IMR-90 (cell line): ENCODE measurements at regions not wholly inside any gene's neighbourhood (a gene's known extent, or its start where the extent isn't known, plus 50 kb on each side); places are given as distances from the start of the nearest gene placed in this dataset.

Experiments used
- ATAC-seq: fragments of 200-7000 bp; cut with Tn5 transposase; 2 replicates; pipeline ENCODE4 v1.9.1; 2020; ENCODE audit warnings: low read depth, mild to moderate bottlenecking, moderate library complexity
- BruUV-seq: library from RNA; stranded (reverse); fragments of 400-500 nt; replicated peaks from 2 replicates; lab custom pipeline; 2021; lab: Mats Ljungman, UMichigan
- CTCF ChIA-PET: fragments of 300-600 bp; formaldehyde crosslinking; extraction: SDS; loops from one replicate; lab custom pipeline; 2021; ENCODE audit warnings: antibody characterized with exemption; lab: Yijun Ruan, JAX
- POLR2A ChIA-PET: fragments of 300-600 bp; sonication (Branson Sonifier 250); formaldehyde crosslinking; loops from one replicate; lab custom pipeline; 2022; ENCODE audit warnings: antibody characterized with exemption; ENCODE audit not compliant: unreplicated experiment; lab: Charles Lee
- DNase-seq: peaks from one replicate; pipeline ENCODE4 v3.0.0; 2013
- H2AFZ ChIP-seq: replicated peaks from 2 replicates; pipeline ENCODE3; 2013; ENCODE audit warnings: low read length, mild to moderate bottlenecking; ENCODE audit not compliant: poor library complexity
- H2AK5ac ChIP-seq: 2 replicates; pipeline ENCODE4 v1.6.1; 2013; ENCODE audit warnings: low read depth, low read length, inconsistent platforms
- H2AK9ac ChIP-seq: replicated peaks from 2 replicates; pipeline ENCODE3; 2013; ENCODE audit warnings: mild to moderate bottlenecking, low read depth, low read length, moderate library complexity; ENCODE audit not compliant: poor library complexity
- H2BK120ac ChIP-seq: 2 replicates; pipeline ENCODE4 v1.6.1; 2013; ENCODE audit warnings: low read depth, low read length, inconsistent platforms
- H2BK15ac ChIP-seq: 3 replicates; pipeline ENCODE4 v1.6.1; 2013; ENCODE audit warnings: low read depth, low read length, inconsistent platforms
- H2BK20ac ChIP-seq: 2 replicates; pipeline ENCODE4 v1.6.1; 2013; ENCODE audit warnings: low read depth, mild to moderate bottlenecking, inconsistent platforms, low read length, moderate library complexity
- H2BK5ac ChIP-seq: 2 replicates; pipeline ENCODE4 v1.6.1; 2013; ENCODE audit warnings: mild to moderate bottlenecking, low read depth, low read length, inconsistent platforms; ENCODE audit not compliant: poor library complexity, severe bottlenecking
- H3K14ac ChIP-seq: replicated peaks from 2 replicates; pipeline ENCODE4 v1.6.1; 2013; ENCODE audit warnings: low read depth, low read length, inconsistent platforms
- H3K18ac ChIP-seq: 2 replicates; pipeline ENCODE4 v1.6.1; 2013; ENCODE audit warnings: low read depth, low read length, control low read depth
- H3K23ac ChIP-seq: 2 replicates; pipeline ENCODE4 v1.6.1; 2013; ENCODE audit warnings: low read depth, low read length, inconsistent platforms
- H3K27ac ChIP-seq: 2 replicates; pipeline ENCODE4 v1.5.1; 2013; ENCODE audit warnings: mild to moderate bottlenecking, control low read depth, low read length; ENCODE audit not compliant: insufficient read depth
- H3K27me3 ChIP-seq: 2 replicates; pipeline ENCODE4 v1.6.1; 2013; ENCODE audit warnings: low read length; ENCODE audit not compliant: control insufficient read depth, insufficient read depth
- H3K36me3 ChIP-seq: 2 replicates; pipeline ENCODE4 v1.6.1; 2013; ENCODE audit warnings: low read length, mixed read lengths; ENCODE audit not compliant: control insufficient read depth, insufficient read depth
- H3K4ac ChIP-seq: 2 replicates; pipeline ENCODE4 v1.6.1; 2013; ENCODE audit warnings: low read depth, low read length, inconsistent platforms
- H3K4me1 ChIP-seq: 2 replicates; pipeline ENCODE4 v1.6.1; 2013; ENCODE audit warnings: low read length, mixed read lengths; ENCODE audit not compliant: control insufficient read depth, insufficient read depth
- H3K4me2 ChIP-seq: 2 replicates; pipeline ENCODE4 v1.6.1; 2013; ENCODE audit warnings: low read depth, mild to moderate bottlenecking, control low read depth, low read length, moderate library complexity
- H3K4me3 ChIP-seq: 2 replicates; pipeline ENCODE4 v1.5.1; 2013; ENCODE audit warnings: low read depth, mild to moderate bottlenecking, control low read depth, low read length, moderate library complexity; ENCODE audit not compliant: insufficient read depth
- H3K56ac ChIP-seq: 2 replicates; pipeline ENCODE4 v1.6.1; 2013; ENCODE audit warnings: low read length, inconsistent platforms; ENCODE audit not compliant: insufficient read depth; ENCODE audit errors: extremely low read depth
- H3K79me1 ChIP-seq, 2 experiments: 2 replicates each; pipeline ENCODE4 v1.6.1; 2013; ENCODE audit warnings: low read length in 2 of 2, inconsistent platforms in 1 of 2, low read depth in 1 of 2
- H3K9ac ChIP-seq: 2 replicates; pipeline ENCODE4 v1.6.1; 2013; ENCODE audit warnings: low read depth, low read length, control low read depth
- H3K9me1 ChIP-seq: 2 replicates; pipeline ENCODE4 v1.6.1; 2013; ENCODE audit warnings: low read length, inconsistent platforms; ENCODE audit not compliant: insufficient read depth
- H3K9me3 ChIP-seq: 2 replicates; pipeline ENCODE4 v1.6.1; 2013; ENCODE audit warnings: low read length; ENCODE audit not compliant: control insufficient read depth, insufficient read depth
- H4K20me1 ChIP-seq: 2 replicates; pipeline ENCODE4 v1.6.1; 2013; ENCODE audit warnings: low read length, inconsistent platforms; ENCODE audit not compliant: insufficient read depth
- H4K5ac ChIP-seq: 2 replicates; pipeline ENCODE4 v1.6.1; 2013; ENCODE audit warnings: mild to moderate bottlenecking, low read depth, low read length, control low read depth
- H4K8ac ChIP-seq, 2 experiments: 2 replicates each; pipeline ENCODE4 v1.6.1; 2013; ENCODE audit warnings: low read depth in 2 of 2, low read length in 2 of 2, control low read depth in 1 of 2, inconsistent platforms in 1 of 2
- H4K91ac ChIP-seq: 2 replicates; pipeline ENCODE4 v1.6.1; 2013; ENCODE audit warnings: low read depth, low read length, inconsistent platforms; ENCODE audit not compliant: insufficient read depth
- CEBPB ChIP-seq: IDR thresholded peaks from 2 replicates; pipeline ENCODE4 v1.6.1; 2012; ENCODE audit warnings: low read depth, low read length, improper control_type of control experiment
- CHD1 ChIP-seq: IDR thresholded peaks from 2 replicates; pipeline ENCODE4 v1.6.1; 2012; ENCODE audit warnings: low read depth, low read length, improper control_type of control experiment
- RCOR1 ChIP-seq: IDR thresholded peaks from 2 replicates; pipeline ENCODE4 v1.6.1; 2012; ENCODE audit warnings: mild to moderate bottlenecking, low read length, improper control_type of control experiment; ENCODE audit not compliant: insufficient replicate concordance
- WGBS, 2 experiments: methylation state at CpG; one replicate each; pipeline versions ENCODE4 v1.1.5 to v1.1.7; 2013; ENCODE audit warnings: missing lambda C conversion rate in 2 of 2; ENCODE audit not compliant: insufficient read length in 1 of 2; ENCODE audit errors: extremely low coverage in 2 of 2; 5-methylcytosine and 5-hydroxymethylcytosine counted together
- dilution Hi-C: fragments of 300-500 bp; cut with HindIII; formaldehyde crosslinking; loops from one replicate; pipeline ENCODE4 v1.14.3; 2018; ENCODE audit warnings: low sequenced_read_pairs; ENCODE audit not compliant: unreplicated experiment
- in situ Hi-C: fragments of 300-500 bp; cut with MboI; formaldehyde crosslinking; loops from 3 replicates; pipeline ENCODE4 v1.14.3; 2019; ENCODE audit warnings: low sequenced_read_pairs, inconsistent platforms, mixed read lengths
- intact Hi-C: fragments of 100-400 bp; cut with micrococcal nuclease; formaldehyde crosslinking; loops from 2 replicates; pipeline ENCODE4 v1.10.0; 2022
- TF ChIP-seq, protein P1 (sequence below): conservative IDR thresholded peaks from 2 replicates; pipeline ENCODE4 v1.5.1; 2012; ENCODE audit warnings: mild to moderate bottlenecking, low read depth, low read length, improper control_type of control experiment

DNA sequence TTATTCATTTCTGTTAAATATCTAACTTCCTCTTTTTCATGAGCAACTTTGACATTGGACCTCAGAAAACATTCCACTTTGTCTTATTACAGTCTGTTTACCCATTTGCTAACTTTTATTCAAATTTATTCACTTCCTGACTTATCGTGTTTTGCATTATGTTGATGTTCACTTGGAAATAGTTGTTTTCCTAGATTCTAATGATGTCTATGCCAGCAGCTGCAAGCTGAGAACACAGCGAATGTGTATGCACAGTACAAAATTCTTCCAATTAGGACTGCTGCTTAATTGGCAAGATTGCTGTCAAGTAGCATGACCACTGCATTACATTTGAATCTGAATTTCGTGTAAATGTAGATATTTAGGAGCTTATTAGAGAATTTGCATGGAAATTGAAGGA, 61.5 kb upstream of the GRIA4 start:
- H3K4ac ChIP-seq, result no peak overlapping the region
- H3K27me3 ChIP-seq, result no peaks in the 10 kb centered on the region
- H3K4me2 ChIP-seq, result no peak overlapping the region
- CTCF ChIA-PET, result interaction anchor here (0.6 kb wide), 1 partner anchor 103 kb away, joined by 5 read pairs; no protein-coding TSS in a partner anchor
- no peaks in the 10 kb centered on the region for H3K9me1 ChIP-seq
- H2AFZ ChIP-seq, result no peak overlapping the region
- ATAC-seq (no peak), DNase-seq (no peak)
- no peaks in the 10 kb centered on the region for H3K9me3 ChIP-seq
- BruUV-seq, result no TSS peak
- H4K5ac ChIP-seq, result no peak overlapping the region
- no peak overlapping the region for H4K8ac ChIP-seq
- POLR2A ChIA-PET, result no interaction called here
- no peak overlapping the region for H2BK120ac ChIP-seq
- H3K79me1 ChIP-seq, result no peaks in the 10 kb centered on the region
- no peak overlapping the region for H2BK5ac ChIP-seq
- no peak overlapping the region for H3K14ac ChIP-seq
- H2AK5ac ChIP-seq, result no peak overlapping the region
- no peak overlapping the region for H3K18ac ChIP-seq
- H4K91ac ChIP-seq, result no peak overlapping the region
- in situ Hi-C loops, result no loop called here
- H3K9ac ChIP-seq, result no peak overlapping the region
- no peak overlapping the region for H3K4me3 ChIP-seq
- no peaks in the 10 kb centered on the region for H4K20me1 ChIP-seq
- no peak overlapping the region for H2BK15ac ChIP-seq
- H2AK9ac ChIP-seq, result no peak overlapping the region
- intact Hi-C loops, result no loop called here
- WGBS, 2 experiments, result no CpG with 5 or more reads among the region's 3 CpGs
- no peaks in the 10 kb centered on the region for H3K36me3 ChIP-seq
- H2BK20ac ChIP-seq, result no peak overlapping the region
- no peak overlapping the region for H3K27ac ChIP-seq
- no peak overlapping the region for H3K56ac ChIP-seq
- no peak overlapping the region for H3K23ac ChIP-seq
- TF ChIP-seq CEBPB (no peak), RCOR1 (no peak), CHD1 (no peak)
- TF ChIP-seq, protein P1, sequence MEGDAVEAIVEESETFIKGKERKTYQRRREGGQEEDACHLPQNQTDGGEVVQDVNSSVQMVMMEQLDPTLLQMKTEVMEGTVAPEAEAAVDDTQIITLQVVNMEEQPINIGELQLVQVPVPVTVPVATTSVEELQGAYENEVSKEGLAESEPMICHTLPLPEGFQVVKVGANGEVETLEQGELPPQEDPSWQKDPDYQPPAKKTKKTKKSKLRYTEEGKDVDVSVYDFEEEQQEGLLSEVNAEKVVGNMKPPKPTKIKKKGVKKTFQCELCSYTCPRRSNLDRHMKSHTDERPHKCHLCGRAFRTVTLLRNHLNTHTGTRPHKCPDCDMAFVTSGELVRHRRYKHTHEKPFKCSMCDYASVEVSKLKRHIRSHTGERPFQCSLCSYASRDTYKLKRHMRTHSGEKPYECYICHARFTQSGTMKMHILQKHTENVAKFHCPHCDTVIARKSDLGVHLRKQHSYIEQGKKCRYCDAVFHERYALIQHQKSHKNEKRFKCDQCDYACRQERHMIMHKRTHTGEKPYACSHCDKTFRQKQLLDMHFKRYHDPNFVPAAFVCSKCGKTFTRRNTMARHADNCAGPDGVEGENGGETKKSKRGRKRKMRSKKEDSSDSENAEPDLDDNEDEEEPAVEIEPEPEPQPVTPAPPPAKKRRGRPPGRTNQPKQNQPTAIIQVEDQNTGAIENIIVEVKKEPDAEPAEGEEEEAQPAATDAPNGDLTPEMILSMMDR, result no peak
- dilution Hi-C loops, result no loop called here
- no peaks in the 10 kb centered on the region for H3K4me1 ChIP-seq
